ENCODE measurements at regions not wholly inside any gene's neighbourhood (a gene's known extent, or its start where the extent isn't known, plus 50 kb on each side); places are given as distances from the start of the nearest gene placed in this dataset.
"Not testable (repeated sequence)": the region's sequence is repeated elsewhere in the genome, so short reads cannot be mapped to it uniquely, and the experiment has no call there.

DNA sequence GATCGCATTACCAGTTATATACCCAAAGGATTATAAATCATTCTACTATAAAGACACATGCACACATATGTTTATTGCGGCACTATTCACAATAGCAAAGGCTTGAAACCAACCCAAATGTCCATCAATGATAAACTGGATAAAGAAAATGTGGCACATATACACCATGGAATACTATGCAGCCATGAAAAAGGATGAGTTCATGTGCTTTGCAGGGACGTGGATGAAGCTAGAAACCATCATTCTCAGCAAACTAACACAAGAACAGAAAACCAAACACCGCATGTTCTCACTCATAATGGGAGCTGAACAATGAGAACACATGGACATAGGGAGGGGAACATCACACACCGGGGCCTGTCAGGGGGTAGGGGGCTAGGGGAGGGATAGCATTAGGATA is 495.8 kb downstream of the AACS start:
- TF ChIP-seq EZH2 (IDR thresholded peaks at IDR 0.05; ENCODE audit: insufficient read depth, poor library complexity, severe bottlenecking); EZH2phosphoT487 (IDR thresholded peaks at IDR 0.05; ENCODE audit: insufficient read depth, low read depth): not testable (repeated sequence)

All from GM23248 (cell line).